Osteoblast (primary cell): ENCODE measurements at regions not wholly inside any gene's neighbourhood (a gene's known extent, or its start where the extent isn't known, plus 50 kb on each side); places are given as distances from the start of the nearest gene placed in this dataset.

Source experiments
- DNase-seq: peaks from one replicate; pipeline ENCODE4 v3.0.0; 2011; ENCODE audit warnings: low spot score, mixed read lengths; ENCODE audit not compliant: insufficient read length; ENCODE audit errors: missing footprints
- H2AFZ ChIP-seq: 2 replicates; pipeline ENCODE4 v1.6.0; 2011; ENCODE audit warnings: mild to moderate bottlenecking, low read length
- H3K27ac ChIP-seq: 2 replicates; pipeline ENCODE4 v1.5.1; 2011; ENCODE audit warnings: mild to moderate bottlenecking, low read depth, low read length, moderate library complexity
- H3K27me3 ChIP-seq: 2 replicates; pipeline ENCODE4 v1.6.0; 2012; ENCODE audit warnings: mild to moderate bottlenecking, control low read depth, inconsistent platforms, low read length, moderate library complexity; ENCODE audit not compliant: insufficient read depth
- H3K36me3 ChIP-seq: 2 replicates; pipeline ENCODE4 v1.5.1; 2011; ENCODE audit warnings: mild to moderate bottlenecking, low read length, control low read depth, moderate library complexity; ENCODE audit not compliant: insufficient read depth
- H3K4me1 ChIP-seq: 2 replicates; pipeline ENCODE4 v1.5.1; 2011; ENCODE audit warnings: mild to moderate bottlenecking, low read length, control low read depth, moderate library complexity; ENCODE audit not compliant: insufficient read depth
- H3K4me2 ChIP-seq: 2 replicates; pipeline ENCODE4 v1.6.0; 2011; ENCODE audit warnings: mild to moderate bottlenecking, low read length; ENCODE audit not compliant: insufficient read depth
- H3K4me3 ChIP-seq: fragments of 200-600 bp; sonication (generic); 3 replicates; pipeline ENCODE4 v1.5.1; 2012; ENCODE audit warnings: mild to moderate bottlenecking, low read length, inconsistent platforms; ENCODE audit not compliant: insufficient read depth
- H3K79me2 ChIP-seq: 2 replicates; pipeline ENCODE4 v1.6.0; 2012; ENCODE audit warnings: mild to moderate bottlenecking, low read length, control low read depth, inconsistent platforms; ENCODE audit not compliant: insufficient read depth
- H3K9me3 ChIP-seq: 2 replicates; pipeline ENCODE4 v1.5.1; 2011; ENCODE audit warnings: low read depth, low read length, control low read depth
- H4K20me1 ChIP-seq: 2 replicates; pipeline ENCODE4 v1.6.0; 2012; ENCODE audit warnings: mild to moderate bottlenecking, low read length, control low read depth; ENCODE audit not compliant: insufficient read depth
- TF ChIP-seq, protein P1 (sequence below): IDR thresholded peaks from 2 replicates; pipeline ENCODE4 v1.5.1; 2011; ENCODE audit warnings: mild to moderate bottlenecking, low read depth, low read length, moderate library complexity; ENCODE audit errors: extremely low read depth

DNA sequence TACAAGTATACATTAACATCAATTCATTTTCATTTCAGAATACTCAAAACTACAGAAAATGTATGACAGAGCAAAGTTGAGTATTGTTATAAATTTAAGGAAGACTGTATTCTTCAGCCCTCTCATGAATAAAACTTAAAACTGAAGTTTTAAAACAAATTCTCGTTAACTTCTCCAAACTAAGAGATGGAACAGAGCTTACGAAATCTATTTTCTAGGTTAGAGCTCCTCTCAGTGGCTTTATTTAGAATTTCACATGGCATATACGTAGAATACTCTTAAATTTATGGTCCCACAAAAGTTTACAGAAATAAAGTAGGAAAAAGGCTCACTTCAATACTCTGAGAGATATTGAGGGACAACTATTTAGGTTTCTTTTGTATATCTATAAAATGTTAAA lies 612.1 kb downstream of the KCNJ3 start:
- no peak overlapping the region for H3K4me2 ChIP-seq
- no peak for DNase-seq
- TF ChIP-seq, protein P1, sequence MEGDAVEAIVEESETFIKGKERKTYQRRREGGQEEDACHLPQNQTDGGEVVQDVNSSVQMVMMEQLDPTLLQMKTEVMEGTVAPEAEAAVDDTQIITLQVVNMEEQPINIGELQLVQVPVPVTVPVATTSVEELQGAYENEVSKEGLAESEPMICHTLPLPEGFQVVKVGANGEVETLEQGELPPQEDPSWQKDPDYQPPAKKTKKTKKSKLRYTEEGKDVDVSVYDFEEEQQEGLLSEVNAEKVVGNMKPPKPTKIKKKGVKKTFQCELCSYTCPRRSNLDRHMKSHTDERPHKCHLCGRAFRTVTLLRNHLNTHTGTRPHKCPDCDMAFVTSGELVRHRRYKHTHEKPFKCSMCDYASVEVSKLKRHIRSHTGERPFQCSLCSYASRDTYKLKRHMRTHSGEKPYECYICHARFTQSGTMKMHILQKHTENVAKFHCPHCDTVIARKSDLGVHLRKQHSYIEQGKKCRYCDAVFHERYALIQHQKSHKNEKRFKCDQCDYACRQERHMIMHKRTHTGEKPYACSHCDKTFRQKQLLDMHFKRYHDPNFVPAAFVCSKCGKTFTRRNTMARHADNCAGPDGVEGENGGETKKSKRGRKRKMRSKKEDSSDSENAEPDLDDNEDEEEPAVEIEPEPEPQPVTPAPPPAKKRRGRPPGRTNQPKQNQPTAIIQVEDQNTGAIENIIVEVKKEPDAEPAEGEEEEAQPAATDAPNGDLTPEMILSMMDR, result peak; percentile 45
- no peaks in the 10 kb centered on the region for H3K36me3 ChIP-seq
- H3K27me3 ChIP-seq, result no peaks in the 10 kb centered on the region
- no peaks in the 10 kb centered on the region for H3K9me3 ChIP-seq
- no peak overlapping the region for H2AFZ ChIP-seq
- H4K20me1 ChIP-seq, result no peaks in the 10 kb centered on the region
- no peaks in the 10 kb centered on the region for H3K4me1 ChIP-seq
- no peaks in the 10 kb centered on the region for H3K79me2 ChIP-seq
- H3K4me3 ChIP-seq, result no peak overlapping the region
- H3K27ac ChIP-seq, result no peak overlapping the region

DNA sequence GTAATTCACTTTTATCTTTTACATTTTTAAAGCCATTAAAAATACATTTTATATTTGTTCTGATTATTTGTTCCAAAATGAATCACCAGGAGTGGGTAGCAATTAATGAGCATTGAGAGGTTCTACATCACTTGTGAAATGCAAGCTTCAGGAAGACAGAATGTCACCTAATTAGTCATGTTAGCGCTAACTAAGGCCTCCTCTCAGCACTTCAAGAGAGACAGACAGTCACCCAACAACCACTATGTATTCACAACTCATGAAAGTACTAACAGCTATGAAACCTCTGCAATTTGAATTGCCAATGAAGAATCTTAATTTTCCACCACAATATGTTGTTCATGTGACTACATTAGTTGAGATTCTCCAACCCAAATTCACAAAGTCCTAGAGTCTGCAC lies 611.0 kb downstream of the KCNJ3 start:
- Histone ChIP-seq H3K27me3 (no peaks in the 10 kb centered on the region), H3K36me3 (no peaks in the 10 kb centered on the region), H4K20me1 (no peaks in the 10 kb centered on the region), H3K9me3 (no peaks in the 10 kb centered on the region), H3K4me1 (no peaks in the 10 kb centered on the region), H3K4me2 (no peak overlapping the region), H3K4me3 (no peak overlapping the region), H3K79me2 (no peaks in the 10 kb centered on the region), H3K27ac (no peak overlapping the region), H2AFZ (no peak overlapping the region)
- TF ChIP-seq, protein P1, result no peak
- no peak for DNase-seq

DNA sequence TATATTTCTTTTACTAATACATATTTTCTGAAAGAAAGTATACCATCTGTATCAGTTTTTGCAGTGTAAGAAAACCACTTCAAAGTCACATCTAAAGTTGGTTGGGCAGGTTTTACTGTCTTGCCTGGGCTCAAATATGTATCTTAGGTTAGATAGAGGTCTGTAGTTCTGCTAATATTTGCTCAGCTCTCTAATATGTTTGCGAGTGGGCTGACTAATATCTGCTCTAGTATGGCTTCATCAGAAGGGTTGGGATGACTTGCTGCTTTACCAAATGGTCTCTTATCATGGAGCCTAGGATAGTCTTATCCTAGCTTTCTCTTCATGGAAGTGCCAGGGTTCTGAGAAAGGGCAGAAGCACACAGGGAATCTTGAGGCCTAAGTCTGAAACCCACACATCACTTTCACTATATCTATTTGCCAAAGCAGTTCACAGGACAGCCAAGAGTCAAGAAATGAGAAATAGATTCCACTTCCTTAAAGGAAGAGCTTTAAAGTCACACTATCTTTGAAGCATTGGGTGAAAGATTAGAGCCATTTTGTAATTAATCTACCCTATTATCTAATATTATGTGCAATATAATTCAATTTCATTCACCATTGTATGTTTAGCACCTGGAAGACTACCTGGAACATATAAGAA lies 610.0 kb downstream of the KCNJ3 start:
- DNase-seq, result no peak
- Histone ChIP-seq H3K4me2 (no peak overlapping the region), H2AFZ (no peak overlapping the region), H3K27me3 (no peaks in the 10 kb centered on the region), H3K9me3 (no peaks in the 10 kb centered on the region), H3K36me3 (no peaks in the 10 kb centered on the region), H3K79me2 (no peaks in the 10 kb centered on the region), H4K20me1 (no peaks in the 10 kb centered on the region), H3K4me1 (no peaks in the 10 kb centered on the region), H3K27ac (no peak overlapping the region), H3K4me3 (no peak overlapping the region)
- TF ChIP-seq, protein P1, result no peak

DNA sequence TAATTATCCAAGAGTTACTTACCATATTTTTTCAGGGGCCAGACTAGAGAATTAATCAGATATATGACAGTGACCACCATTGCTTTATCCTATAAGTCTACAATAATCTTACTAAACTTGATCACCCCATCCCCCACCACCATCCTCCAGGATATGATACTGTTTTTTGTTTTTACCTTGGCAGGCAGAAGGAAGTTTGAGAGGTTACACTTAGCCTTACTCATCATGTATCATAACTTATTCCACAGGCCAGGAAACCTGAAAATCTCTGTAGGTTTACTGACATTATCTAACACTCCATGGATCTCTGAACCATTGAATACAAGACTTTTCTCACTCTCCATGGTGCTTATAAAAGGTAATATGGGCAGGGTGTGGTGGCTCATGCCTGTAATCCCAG lies 602.7 kb downstream of the KCNJ3 start:
- no peaks in the 10 kb centered on the region for H3K36me3 ChIP-seq
- H3K4me3 ChIP-seq, result no peak overlapping the region
- H2AFZ ChIP-seq, result no peak overlapping the region
- DNase-seq, result no peak
- no peaks in the 10 kb centered on the region for H3K27me3 ChIP-seq
- TF ChIP-seq, protein P1, result no peak
- no peaks in the 10 kb centered on the region for H3K9me3 ChIP-seq
- H3K27ac ChIP-seq, result no peak overlapping the region
- H3K79me2 ChIP-seq, result no peaks in the 10 kb centered on the region
- H4K20me1 ChIP-seq, result no peaks in the 10 kb centered on the region
- no peaks in the 10 kb centered on the region for H3K4me1 ChIP-seq
- H3K4me2 ChIP-seq, result no peak overlapping the region
